A549 (cell line): ENCODE measurements at regions not wholly inside any gene's neighbourhood (a gene's known extent, or its start where the extent isn't known, plus 50 kb on each side); places are given as distances from the start of the nearest gene placed in this dataset.

Experiments used
- ATAC-seq, 2 experiments: fragments of 200-7000 bp in 1 of 2; fragments of >200 bp in 1 of 2; cut with Nextera tagmentation in 1 of 2; cut with Tn5 transposase in 1 of 2; 3 replicates each; pipeline versions ENCODE4 v1.8.0 to v1.9.1; 2018 to 2020; ENCODE audit warnings: mild to moderate bottlenecking in 1 of 2, moderate library complexity in 1 of 2
- CTCF ChIA-PET: fragments of 300-600 bp; sonication (Branson Sonifier 250); formaldehyde crosslinking; extraction: SDS; loops from one replicate; lab custom pipeline; 2021; ENCODE audit warnings: antibody characterized with exemption, inconsistent platforms; lab: Yijun Ruan, JAX
- POLR2A ChIA-PET: fragments of 350-600 bp; formaldehyde crosslinking; extraction: SDS; loops from one replicate; lab custom pipeline; 2021; ENCODE audit warnings: antibody characterized with exemption, inconsistent platforms; lab: Yijun Ruan, JAX
- DNase-seq, 2 experiments: peaks; one replicate each; pipeline versions ENCODE4 v3.0.0 to v3.0.0-alpha.2; 2011 to 2016; ENCODE audit warnings: low read depth in 1 of 2, low spot score in 1 of 2
- FAIRE-seq: peaks from 2 replicates; lab custom pipeline; 2011; peaks lifted over from hg19 to GRCh38; lab: Jason Lieb, UNC
- H3K27ac ChIP-seq, 2 experiments: fragments of >200 bp; sonication (Bioruptor Twin); formaldehyde crosslinking; 3 replicates each; pipeline ENCODE4 v1.5.1; 2016 to 2017
- H3K4me1 ChIP-seq: fragments of >200 bp; sonication (Bioruptor Twin); formaldehyde crosslinking; 3 replicates; pipeline ENCODE4 v1.6.1; 2016
- H3K4me2 ChIP-seq: fragments of >200 bp; sonication (Bioruptor Twin); formaldehyde crosslinking; 3 replicates; pipeline ENCODE4 v1.6.1; 2016
- H3K4me3 ChIP-seq: fragments of >200 bp; sonication (Bioruptor Twin); formaldehyde crosslinking; 3 replicates; pipeline ENCODE4 v1.5.1; 2016
- H3K9me3 ChIP-seq: fragments of >200 bp; sonication (Bioruptor Twin); formaldehyde crosslinking; 3 replicates; pipeline ENCODE4 v1.6.1; 2016
- BHLHE40 ChIP-seq: IDR thresholded peaks from 2 replicates; pipeline ENCODE4 v1.6.1; 2012; ENCODE audit warnings: low read depth, low read length, inconsistent platforms
- CBX2 ChIP-seq: fragments of 200-600 bp; sonication (generic); IDR thresholded peaks from 2 replicates; pipeline ENCODE4 v1.6.1; 2016; ENCODE audit warnings: low read depth, mild to moderate bottlenecking, borderline replicate concordance
- CHD2 ChIP-seq: fragments of 150-350 bp; IDR thresholded peaks from 2 replicates; pipeline ENCODE4 v1.6.1; 2014; ENCODE audit warnings: low read length; ENCODE audit not compliant: partially characterized antibody
- E2F6 ChIP-seq: IDR thresholded peaks from 2 replicates; pipeline ENCODE4 v1.6.1; 2012; ENCODE audit warnings: low read depth, borderline replicate concordance
- EHMT2 ChIP-seq: fragments of 200-600 bp; sonication (generic); IDR thresholded peaks from 2 replicates; pipeline ENCODE4 v1.6.1; 2016; ENCODE audit warnings: antibody characterized with exemption, low read depth, mild to moderate bottlenecking, moderate library complexity
- EP300 ChIP-seq, 2 experiments: fragments of >200 bp; sonication (Bioruptor Twin); formaldehyde crosslinking; IDR thresholded peaks; 2 replicates in 1 of 2; 3 replicates in 1 of 2; pipeline ENCODE4 v1.6.1; 2016 to 2017
- FOSB ChIP-seq: fragments of 250-450 bp; sonication (Bioruptor Pico); IDR thresholded peaks from 2 replicates; pipeline ENCODE4 v1.5.0; 2020; ENCODE audit warnings: mild to moderate bottlenecking, moderate library complexity
- FOXS1 ChIP-seq: fragments of 250-450 bp; sonication (Bioruptor Pico); IDR thresholded peaks from 2 replicates; pipeline ENCODE4 v1.5.0; 2020; ENCODE audit warnings: mild to moderate bottlenecking, moderate library complexity
- GATA3 ChIP-seq: IDR thresholded peaks from 2 replicates; pipeline ENCODE4 v1.6.1; 2012; ENCODE audit warnings: borderline replicate concordance
- HOXA7 ChIP-seq: fragments of 250-450 bp; sonication (Bioruptor Pico); IDR thresholded peaks from 2 replicates; pipeline ENCODE4 v1.5.0; 2020; ENCODE audit warnings: mild to moderate bottlenecking, moderate library complexity
- JUNB ChIP-seq: fragments of >200 bp; sonication (Bioruptor Twin); formaldehyde crosslinking; IDR thresholded peaks from 2 replicates; pipeline ENCODE4 v1.6.1; 2016
- KDM1A ChIP-seq: fragments of 200-600 bp; sonication (generic); IDR thresholded peaks from 2 replicates; pipeline ENCODE4 v1.6.1; 2016; ENCODE audit warnings: low read depth, mild to moderate bottlenecking
- KDM5A ChIP-seq: fragments of 200-600 bp; sonication (generic); IDR thresholded peaks from 2 replicates; pipeline ENCODE4 v1.6.1; 2016; ENCODE audit warnings: antibody characterized with exemption, mild to moderate bottlenecking
- MAZ ChIP-seq: fragments of 150-350 bp; IDR thresholded peaks from 2 replicates; pipeline ENCODE4 v1.6.1; 2014; ENCODE audit warnings: antibody characterized with exemption, low read depth, low read length, borderline replicate concordance
- NFE2L2 ChIP-seq: fragments of 150-350 bp; conservative IDR thresholded peaks from 2 replicates; pipeline ENCODE4 v1.6.1; 2014; ENCODE audit warnings: low read length
- NPAS2 ChIP-seq: fragments of 250-450 bp; sonication (Bioruptor Pico); IDR thresholded peaks from 2 replicates; pipeline ENCODE4 v1.8.0; 2022; ENCODE audit warnings: mild to moderate bottlenecking, moderate library complexity, borderline replicate concordance
- NR3C1 ChIP-seq: fragments of >200 bp; sonication (Bioruptor Twin); formaldehyde crosslinking; IDR thresholded peaks from 3 replicates; pipeline ENCODE4 v1.6.1; 2017
- PHF8 ChIP-seq: fragments of 200-600 bp; sonication (generic); IDR thresholded peaks from 2 replicates; pipeline ENCODE4 v1.6.1; 2016; ENCODE audit warnings: low read depth, mild to moderate bottlenecking, antibody characterized with exemption, moderate library complexity, borderline replicate concordance
- POLR2AphosphoS2 ChIP-seq: conservative IDR thresholded peaks from 2 replicates; pipeline ENCODE4 v1.6.1; 2012; ENCODE audit warnings: low read length, improper control_type of control experiment, inconsistent platforms
- RARB ChIP-seq: fragments of 250-450 bp; sonication (Bioruptor Pico); IDR thresholded peaks from 2 replicates; pipeline ENCODE4 v1.8.0; 2021; ENCODE audit warnings: mild to moderate bottlenecking, moderate library complexity
- RCOR1 ChIP-seq: fragments of 150-350 bp; IDR thresholded peaks from 2 replicates; pipeline ENCODE4 v1.6.1; 2014; ENCODE audit warnings: antibody characterized with exemption, low read length, low read depth
- RFX5 ChIP-seq: fragments of 450-650 bp; IDR thresholded peaks from 2 replicates; pipeline ENCODE4 v1.7.1; 2014; ENCODE audit warnings: antibody characterized with exemption, mild to moderate bottlenecking, moderate library complexity
- SMC3 ChIP-seq: fragments of >200 bp; sonication (Bioruptor Twin); formaldehyde crosslinking; IDR thresholded peaks from 3 replicates; pipeline ENCODE4 v1.6.1; 2018; ENCODE audit warnings: inconsistent platforms
- SREBF2 ChIP-seq: fragments of 450-650 bp; IDR thresholded peaks from 2 replicates; pipeline ENCODE4 v1.6.1; 2014; ENCODE audit warnings: mild to moderate bottlenecking, moderate library complexity
- TP53 ChIP-seq: fragments of 250-450 bp; sonication (Bioruptor Pico); IDR thresholded peaks from 2 replicates; pipeline ENCODE4 v1.5.0; 2021; ENCODE audit warnings: mild to moderate bottlenecking, moderate library complexity
- USF2 ChIP-seq: fragments of 450-650 bp; IDR thresholded peaks from 2 replicates; pipeline ENCODE4 v1.6.1; 2014; ENCODE audit warnings: antibody characterized with exemption
- ZC3H11A ChIP-seq: fragments of 450-650 bp; IDR thresholded peaks from 2 replicates; pipeline ENCODE4 v1.6.1; 2014; ENCODE audit warnings: antibody characterized with exemption, mild to moderate bottlenecking
- ZNF302 ChIP-seq: fragments of 250-450 bp; sonication (Bioruptor Pico); IDR thresholded peaks from 2 replicates; pipeline ENCODE4 v1.9.0; 2021; ENCODE audit warnings: inconsistent platforms, mild to moderate bottlenecking, moderate library complexity
- WGBS: methylation state at CpG from one replicate; pipeline ENCODE4 v1.1.6; 2017; ENCODE audit errors: missing lambda C conversion rate; 5-methylcytosine and 5-hydroxymethylcytosine counted together
- TF ChIP-seq, protein P1 (sequence below): IDR thresholded peaks from 2 replicates; pipeline ENCODE4 v1.6.1; 2012
- TF ChIP-seq, protein P2 (sequence below): fragments of 250-450 bp; sonication (Bioruptor Pico); IDR thresholded peaks from 2 replicates; pipeline ENCODE4 v1.5.0; 2021; ENCODE audit warnings: mild to moderate bottlenecking, moderate library complexity, borderline replicate concordance

GRCh38 chr5:124195411-124195810, 551.0 kb downstream of the ZNF608 start:
- Histone ChIP-seq H3K4me1 (0 out of 3 replicates have a peak, but pooled peaks cover 3% of the 10 kb centered on the region), H3K4me3 (no peak overlapping the region), H3K27ac (no peak overlapping the region), H3K4me2 (no peak overlapping the region), H3K9me3 (no peaks in the 10 kb centered on the region)
- CTCF ChIA-PET = no interaction called here
- POLR2A ChIA-PET = no interaction called here
- TF ChIP-seq, protein P1, sequence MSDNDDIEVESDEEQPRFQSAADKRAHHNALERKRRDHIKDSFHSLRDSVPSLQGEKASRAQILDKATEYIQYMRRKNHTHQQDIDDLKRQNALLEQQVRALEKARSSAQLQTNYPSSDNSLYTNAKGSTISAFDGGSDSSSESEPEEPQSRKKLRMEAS = no peak
- TF ChIP-seq FOSB (CRISPR knock-in tag) (no peak), RFX5 (no peak), CBX2 (no peak), SMC3 (no peak), TP53 (no peak), POLR2AphosphoS2 (no peak), KDM5A (no peak), KDM1A (no peak), BHLHE40 (no peak), NR3C1 (no peak), NFE2L2 (no peak)
- TF ChIP-seq, protein P2, sequence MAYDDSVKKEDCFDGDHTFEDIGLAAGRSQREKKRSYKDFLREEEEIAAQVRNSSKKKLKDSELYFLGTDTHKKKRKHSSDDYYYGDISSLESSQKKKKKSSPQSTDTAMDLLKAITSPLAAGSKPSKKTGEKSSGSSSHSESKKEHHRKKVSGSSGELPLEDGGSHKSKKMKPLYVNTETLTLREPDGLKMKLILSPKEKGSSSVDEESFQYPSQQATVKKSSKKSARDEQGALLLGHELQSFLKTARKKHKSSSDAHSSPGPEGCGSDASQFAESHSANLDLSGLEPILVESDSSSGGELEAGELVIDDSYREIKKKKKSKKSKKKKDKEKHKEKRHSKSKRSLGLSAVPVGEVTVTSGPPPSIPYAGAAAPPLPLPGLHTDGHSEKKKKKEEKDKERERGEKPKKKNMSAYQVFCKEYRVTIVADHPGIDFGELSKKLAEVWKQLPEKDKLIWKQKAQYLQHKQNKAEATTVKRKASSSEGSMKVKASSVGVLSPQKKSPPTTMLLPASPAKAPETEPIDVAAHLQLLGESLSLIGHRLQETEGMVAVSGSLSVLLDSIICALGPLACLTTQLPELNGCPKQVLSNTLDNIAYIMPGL (CRISPR knock-in tag) = no peak
- 21% methylated on average over 2 of the region's 2 CpGs for WGBS
- FAIRE-seq = no peak
- DNase-seq = no peak
- no peak for ATAC-seq

GRCh38 chr5:124194282-124194681, 552.2 kb downstream of the ZNF608 start:
- ChIA-PET POLR2A (no interaction called here), CTCF (no interaction called here)
- DNase-seq = no peak
- TF ChIP-seq MAZ (no peak), RCOR1 (no peak), FOXS1 (no peak), NFE2L2 (no peak), EHMT2 (no peak), RFX5 (no peak), EP300 (IDR thresholded peaks at IDR 0.05) (no peak), CHD2 (no peak), ZC3H11A (no peak), RARB (CRISPR knock-in tag) (no peak)
- ATAC-seq = no peak
- Histone ChIP-seq H3K9me3 (no peaks in the 10 kb centered on the region), H3K4me1 (0 out of 3 replicates have a peak, but pooled peaks cover 3% of the 10 kb centered on the region), H3K27ac (no peak overlapping the region; a peak in 1 of 6 replicates), H3K4me2 (no peak overlapping the region), H3K4me3 (no peak overlapping the region)
- no peak for FAIRE-seq
- 60% methylated on average over 7 of the region's 7 CpGs for WGBS

DNA sequence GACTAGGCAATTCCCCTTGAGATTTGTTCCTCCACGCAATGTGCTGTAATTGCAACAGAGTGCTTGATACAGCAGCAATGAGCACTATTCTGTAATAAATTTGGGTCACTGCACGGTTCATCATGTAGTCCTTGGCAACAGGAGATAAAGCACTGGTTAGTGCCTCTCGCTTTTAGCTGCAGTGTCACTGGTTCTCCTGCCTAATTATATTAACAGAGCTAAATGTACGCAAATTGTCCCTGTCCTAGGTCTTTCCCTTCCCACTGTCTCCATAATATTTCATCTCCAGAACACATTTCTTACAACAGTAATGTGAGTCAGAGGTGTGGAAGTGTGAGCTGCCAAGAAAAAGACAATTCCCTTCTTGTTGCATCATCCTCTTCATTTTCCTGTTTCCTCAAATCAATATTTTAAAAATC, 553.1 kb downstream of the ZNF608 start:
- ChIA-PET CTCF (no interaction called here), POLR2A (interaction anchor here (0.7 kb wide), 1 partner anchor 199 kb away, joined by 3 read pairs; no protein-coding TSS in a partner anchor)
- WGBS = 69% methylated on average over 4 of the region's 4 CpGs
- DNase-seq (no peak), FAIRE-seq (no peak), ATAC-seq (no peak)
- peak overlapping the region; percentile 21; the same call in 1 of the 3 replicates for H3K4me2 ChIP-seq
- TF ChIP-seq E2F6 (no peak), PHF8 (no peak), USF2 (no peak), POLR2AphosphoS2 (no peak), NPAS2 (CRISPR knock-in tag) (no peak), KDM5A (no peak), GATA3 (no peak), ZNF302 (CRISPR knock-in tag) (no peak), SREBF2 (no peak), HOXA7 (CRISPR knock-in tag) (no peak), TP53 (no peak), JUNB (no peak)
- TF ChIP-seq, protein P2 (CRISPR knock-in tag) = no peak
- TF ChIP-seq, all 56 proteins: peak for 0
- H3K4me3 ChIP-seq = no peak overlapping the region
- no peaks in the 10 kb centered on the region for H3K9me3 ChIP-seq
- no peak overlapping the region for H3K27ac ChIP-seq
- 0 out of 3 replicates have a peak, but pooled peaks cover 3% of the 10 kb centered on the region for H3K4me1 ChIP-seq
